Choroid plexus epithelial cell (primary cell): ENCODE measurements at regions not wholly inside any gene's neighbourhood (a gene's known extent, or its start where the extent isn't known, plus 50 kb on each side); places are given as distances from the start of the nearest gene placed in this dataset.

Experiments
- DNase-seq: peaks from one replicate; pipeline ENCODE4 v3.0.0-alpha.2; 2010; ENCODE audit warnings: low read depth
- H3K4me3 ChIP-seq: 2 replicates; pipeline ENCODE4 v1.5.1; 2011; ENCODE audit warnings: low read depth, mild to moderate bottlenecking, control low read depth, low read length, moderate library complexity
- TF ChIP-seq, protein P1 (sequence below): conservative IDR thresholded peaks from 2 replicates; pipeline ENCODE4 v1.5.1; 2011; ENCODE audit warnings: low read depth, mild to moderate bottlenecking, control low read depth, inconsistent platforms, low read length, moderate library complexity

DNA sequence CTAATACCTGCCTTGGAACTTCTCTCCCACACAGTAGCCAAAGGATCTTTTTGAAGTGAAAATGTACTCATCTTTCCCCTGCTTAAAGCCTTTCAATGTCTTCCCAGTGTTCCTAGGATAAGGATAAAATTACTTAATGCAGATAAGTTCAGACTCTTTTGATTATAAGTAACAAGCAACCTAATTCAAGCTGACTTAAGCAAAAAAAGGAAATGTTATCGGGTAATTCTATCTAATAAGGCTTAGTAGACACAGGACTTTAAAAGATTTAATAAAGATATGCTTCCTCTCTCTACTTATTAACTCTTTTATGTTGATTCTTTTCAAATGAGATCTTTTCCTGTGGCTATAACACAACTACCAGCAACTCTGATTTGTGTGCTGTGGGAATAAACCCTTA lies 284.2 kb downstream of the OXSM start:
- no peak for DNase-seq
- TF ChIP-seq, protein P1, sequence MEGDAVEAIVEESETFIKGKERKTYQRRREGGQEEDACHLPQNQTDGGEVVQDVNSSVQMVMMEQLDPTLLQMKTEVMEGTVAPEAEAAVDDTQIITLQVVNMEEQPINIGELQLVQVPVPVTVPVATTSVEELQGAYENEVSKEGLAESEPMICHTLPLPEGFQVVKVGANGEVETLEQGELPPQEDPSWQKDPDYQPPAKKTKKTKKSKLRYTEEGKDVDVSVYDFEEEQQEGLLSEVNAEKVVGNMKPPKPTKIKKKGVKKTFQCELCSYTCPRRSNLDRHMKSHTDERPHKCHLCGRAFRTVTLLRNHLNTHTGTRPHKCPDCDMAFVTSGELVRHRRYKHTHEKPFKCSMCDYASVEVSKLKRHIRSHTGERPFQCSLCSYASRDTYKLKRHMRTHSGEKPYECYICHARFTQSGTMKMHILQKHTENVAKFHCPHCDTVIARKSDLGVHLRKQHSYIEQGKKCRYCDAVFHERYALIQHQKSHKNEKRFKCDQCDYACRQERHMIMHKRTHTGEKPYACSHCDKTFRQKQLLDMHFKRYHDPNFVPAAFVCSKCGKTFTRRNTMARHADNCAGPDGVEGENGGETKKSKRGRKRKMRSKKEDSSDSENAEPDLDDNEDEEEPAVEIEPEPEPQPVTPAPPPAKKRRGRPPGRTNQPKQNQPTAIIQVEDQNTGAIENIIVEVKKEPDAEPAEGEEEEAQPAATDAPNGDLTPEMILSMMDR = no peak
- no peak overlapping the region for H3K4me3 ChIP-seq

DNA sequence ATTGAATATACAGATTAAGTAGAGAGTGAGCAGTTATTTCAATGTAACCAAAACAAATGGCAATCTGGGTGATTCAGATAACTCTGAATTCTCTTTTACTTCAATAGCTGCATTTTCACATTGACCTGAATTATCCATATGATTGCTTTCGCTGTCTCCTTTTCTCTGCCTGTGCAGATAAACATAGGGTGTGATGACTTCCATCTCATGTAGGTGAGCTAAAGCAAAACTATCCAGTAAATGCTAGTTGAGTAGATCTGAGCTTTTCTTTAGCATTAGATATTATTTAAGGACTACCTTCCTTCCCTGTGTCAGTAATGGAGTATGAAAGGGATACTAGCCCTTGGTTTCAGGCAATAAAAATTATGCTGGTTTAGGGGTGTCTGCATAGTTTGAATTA lies 288.6 kb downstream of the OXSM start:
- DNase-seq = no peak
- TF ChIP-seq, protein P1 = no peak
- H3K4me3 ChIP-seq = no peak overlapping the region

DNA sequence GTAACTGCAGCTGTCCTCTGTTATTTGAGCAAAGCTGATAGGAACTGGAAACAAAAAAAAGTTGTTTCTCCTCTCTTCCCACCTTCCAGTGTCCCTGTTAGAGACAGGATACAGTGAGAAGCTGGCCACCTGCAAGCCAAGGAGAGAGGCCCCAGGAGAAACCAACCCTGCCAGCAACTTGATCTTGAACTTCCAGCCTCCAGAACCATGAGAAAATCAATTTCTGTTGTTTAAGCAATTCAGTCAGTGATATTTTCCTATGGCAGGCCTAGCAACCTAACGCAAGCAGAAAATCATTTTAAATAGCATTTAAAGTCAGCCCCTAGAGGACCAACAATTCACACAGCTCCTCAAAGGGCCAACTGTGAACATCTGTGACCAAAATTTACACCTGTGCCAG lies 291.3 kb downstream of the OXSM start:
- TF ChIP-seq, protein P1 = no peak
- no peak overlapping the region for H3K4me3 ChIP-seq
- no peak for DNase-seq

DNA sequence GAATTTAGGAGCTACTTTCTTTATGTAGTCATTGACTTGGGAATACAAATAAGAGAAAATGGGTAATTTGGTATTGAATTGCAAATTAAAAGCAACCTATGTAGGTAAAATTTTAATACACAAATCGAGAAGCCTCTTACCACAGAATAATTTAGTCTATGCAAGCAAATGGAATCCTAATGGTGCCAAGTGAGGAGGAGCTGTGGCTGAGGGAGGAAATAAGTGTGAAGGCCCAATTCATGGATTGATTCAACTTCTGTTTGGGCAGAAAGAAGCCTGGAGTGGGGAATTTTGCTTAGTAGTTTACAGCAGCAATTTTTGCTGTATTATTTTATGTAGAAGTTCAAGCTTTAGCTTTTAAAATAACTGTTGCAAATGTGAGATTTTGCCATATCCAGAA lies 291.9 kb downstream of the OXSM start:
- no peak for DNase-seq
- H3K4me3 ChIP-seq = no peak overlapping the region
- TF ChIP-seq, protein P1 = no peak

DNA sequence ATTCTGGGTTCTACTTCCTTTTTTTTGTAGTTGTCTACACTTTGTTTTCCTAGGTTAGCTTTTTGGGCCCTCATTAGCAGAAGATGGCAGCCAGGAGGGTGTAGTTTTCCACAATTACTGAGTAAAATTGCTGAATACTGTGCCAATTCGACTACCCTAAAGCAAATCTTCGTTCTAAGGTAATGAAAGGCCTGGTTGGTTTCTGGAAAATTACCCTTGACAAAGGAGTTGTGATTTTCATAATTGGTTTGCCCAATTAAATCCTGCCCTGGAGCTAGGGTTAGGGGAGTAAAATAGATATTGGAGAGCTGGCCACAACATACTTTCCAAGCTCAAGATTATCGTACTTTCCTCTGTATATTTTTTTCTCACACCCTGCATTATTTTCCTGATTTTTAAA lies 293.0 kb downstream of the OXSM start:
- DNase-seq = no peak
- TF ChIP-seq, protein P1 = no peak
- no peak overlapping the region for H3K4me3 ChIP-seq

DNA sequence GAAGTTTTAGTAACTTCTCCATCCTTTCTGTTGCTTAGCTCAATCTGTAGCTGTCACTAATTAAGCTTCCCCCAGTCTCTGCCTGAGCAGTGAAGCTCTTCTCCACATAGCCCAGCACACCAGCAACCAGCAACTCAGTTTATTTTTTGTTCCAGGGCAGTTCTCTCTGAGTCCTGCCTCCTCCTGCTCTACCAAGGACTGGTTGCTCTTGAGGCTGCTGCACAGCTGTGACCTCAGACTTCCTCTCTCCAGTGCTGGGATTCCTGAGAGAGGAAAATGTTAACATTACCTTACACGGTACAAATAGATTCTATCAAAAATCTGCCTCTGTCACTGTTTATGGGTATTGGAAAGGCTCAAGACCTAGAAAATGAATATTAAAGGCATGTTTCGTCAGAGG lies 294.7 kb downstream of the OXSM start:
- no peak overlapping the region for H3K4me3 ChIP-seq
- TF ChIP-seq, protein P1 = no peak
- no peak for DNase-seq

DNA sequence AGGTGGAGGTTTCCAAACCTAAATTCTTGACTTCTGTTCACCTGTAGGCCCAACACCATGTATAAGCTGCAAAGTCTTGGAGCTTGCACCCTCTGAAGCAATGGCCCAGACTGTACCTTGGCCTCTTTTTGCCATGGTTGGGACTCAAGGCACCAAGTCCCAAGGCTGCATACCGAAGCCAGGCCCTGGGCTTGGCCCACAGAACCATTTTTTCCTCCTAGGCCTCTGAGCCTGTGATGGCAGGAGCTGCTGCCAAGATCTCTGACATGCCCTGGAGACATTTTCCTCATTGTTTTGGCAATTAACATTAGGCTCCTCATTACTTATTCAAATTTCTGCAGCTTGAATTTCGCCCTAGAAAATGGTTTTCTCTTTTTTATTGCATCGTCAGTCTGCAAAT lies 297.9 kb downstream of the OXSM start:
- TF ChIP-seq, protein P1 = no peak
- DNase-seq = no peak
- H3K4me3 ChIP-seq = no peak overlapping the region
